Esophagus muscularis mucosa (tissue), 4 donors: ENCODE measurements at regions not wholly inside any gene's neighbourhood (a gene's known extent, or its start where the extent isn't known, plus 50 kb on each side); places are given as distances from the start of the nearest gene placed in this dataset.

Source experiments
- EP300 ChIP-seq: sonication (generic); formaldehyde crosslinking; IDR thresholded peaks from one replicate; pipeline ENCODE4 v1.6.1; 2017; ENCODE audit warnings: antibody characterized with exemption
- POLR2A ChIP-seq: fragments of 450-650 bp; IDR thresholded peaks from one replicate; pipeline ENCODE4 v1.6.1; 2017; ENCODE audit warnings: antibody characterized with exemption, moderate library complexity, mild to moderate bottlenecking, low read depth
- TF ChIP-seq, protein P1 (sequence below), 3 experiments: fragments of 200-600 bp in 2 of 3; fragments of 450-650 bp in 1 of 3; sonication (generic) in 2 of 3; IDR thresholded peaks; one replicate each; pipeline ENCODE4 v1.5.1; 2017 to 2019; ENCODE audit warnings: antibody characterized with exemption in 3 of 3, mild to moderate bottlenecking in 2 of 3, moderate library complexity in 1 of 3

DNA sequence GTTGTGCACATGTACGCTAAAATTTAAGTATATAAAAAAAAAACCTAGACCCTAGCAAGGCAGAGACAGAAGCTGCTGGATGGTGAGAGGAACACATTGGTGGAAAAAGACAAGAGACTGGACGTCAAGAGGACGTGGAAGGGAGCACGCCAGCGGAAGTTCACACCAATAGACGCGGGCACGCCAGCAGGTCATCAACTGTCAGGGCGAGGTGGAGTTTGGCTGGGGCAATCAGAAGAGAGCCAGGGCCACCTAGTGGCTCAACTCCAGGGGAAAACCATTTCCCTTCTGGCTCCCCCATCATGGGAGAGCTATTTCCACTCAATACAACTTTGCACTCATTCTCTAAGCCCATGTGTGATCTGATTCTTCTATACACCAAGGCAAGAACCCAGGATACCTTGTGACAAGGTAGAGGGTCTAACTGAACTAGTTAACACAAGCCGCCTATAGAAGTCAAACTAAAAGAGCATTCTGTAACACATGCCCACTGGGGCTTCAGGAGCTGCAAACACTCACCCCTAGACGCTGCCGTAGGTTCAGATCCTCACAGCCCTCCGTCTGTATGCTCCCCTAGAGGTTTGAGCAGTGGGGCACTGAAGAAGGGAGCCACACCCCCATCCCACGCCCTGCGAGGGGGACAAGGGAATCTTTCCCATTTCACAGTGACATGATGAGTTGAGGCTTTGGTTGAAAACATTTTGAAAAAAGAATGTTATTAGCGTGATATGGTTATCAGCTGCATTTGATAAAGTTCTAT, 702.7 kb downstream of the TMTC2 start:
- TF ChIP-seq, protein P1, sequence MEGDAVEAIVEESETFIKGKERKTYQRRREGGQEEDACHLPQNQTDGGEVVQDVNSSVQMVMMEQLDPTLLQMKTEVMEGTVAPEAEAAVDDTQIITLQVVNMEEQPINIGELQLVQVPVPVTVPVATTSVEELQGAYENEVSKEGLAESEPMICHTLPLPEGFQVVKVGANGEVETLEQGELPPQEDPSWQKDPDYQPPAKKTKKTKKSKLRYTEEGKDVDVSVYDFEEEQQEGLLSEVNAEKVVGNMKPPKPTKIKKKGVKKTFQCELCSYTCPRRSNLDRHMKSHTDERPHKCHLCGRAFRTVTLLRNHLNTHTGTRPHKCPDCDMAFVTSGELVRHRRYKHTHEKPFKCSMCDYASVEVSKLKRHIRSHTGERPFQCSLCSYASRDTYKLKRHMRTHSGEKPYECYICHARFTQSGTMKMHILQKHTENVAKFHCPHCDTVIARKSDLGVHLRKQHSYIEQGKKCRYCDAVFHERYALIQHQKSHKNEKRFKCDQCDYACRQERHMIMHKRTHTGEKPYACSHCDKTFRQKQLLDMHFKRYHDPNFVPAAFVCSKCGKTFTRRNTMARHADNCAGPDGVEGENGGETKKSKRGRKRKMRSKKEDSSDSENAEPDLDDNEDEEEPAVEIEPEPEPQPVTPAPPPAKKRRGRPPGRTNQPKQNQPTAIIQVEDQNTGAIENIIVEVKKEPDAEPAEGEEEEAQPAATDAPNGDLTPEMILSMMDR (IDR thresholded peaks at IDR 0.05): no peak
- TF ChIP-seq EP300: no peak
- no peak for TF ChIP-seq POLR2A
